ENCODE measurements at regions not wholly inside any gene's neighbourhood (a gene's known extent, or its start where the extent isn't known, plus 50 kb on each side); places are given as distances from the start of the nearest gene placed in this dataset.

- Histone ChIP-seq H3K9ac (ENCODE audit: extremely low read depth, insufficient read length, low read length) (no peak overlapping the region), H4K5ac (ENCODE audit: insufficient read length, low read depth, low read length) (no peak overlapping the region), H3K79me1 (ENCODE audit: insufficient read depth, low read depth, low read length, poor library complexity, severe bottlenecking) (no peaks in the 10 kb centered on the region), H3K56ac (ENCODE audit: insufficient read length, low read depth, low read length) (no peak overlapping the region), H3K23ac (ENCODE audit: insufficient read length, low read depth, low read length) (no peak overlapping the region), H2AFZ (ENCODE audit: low read length) (no peak overlapping the region), H4K91ac (ENCODE audit: insufficient read length, low read depth, low read length) (no peak overlapping the region), H3K4ac (ENCODE audit: low read depth, low read length) (no peak overlapping the region), H2BK5ac (ENCODE audit: insufficient read length, low read length) (no peak overlapping the region), H3K79me2 (ENCODE audit: insufficient read depth, low read length) (no peaks in the 10 kb centered on the region), H3K4me1 (ENCODE audit: insufficient read depth, low read length) (peaks cover 3% of the 10 kb centered on the region; the same call in 1 of the 2 replicates), H3K23me2 (ENCODE audit: insufficient read length, low read depth, low read length, poor library complexity, severe bottlenecking) (no peaks in the 10 kb centered on the region), H3K18ac (ENCODE audit: insufficient read length, low read depth, low read length) (no peak overlapping the region), H2AK5ac (ENCODE audit: insufficient read length, low read length) (no peak overlapping the region), H4K20me1 (ENCODE audit: control insufficient read depth, insufficient read depth, insufficient read length) (no peaks in the 10 kb centered on the region), H3K9me3 (ENCODE audit: control insufficient read depth, low read depth, low read length) (no peaks in the 10 kb centered on the region), H3K14ac (ENCODE audit: insufficient read depth, low read length) (no peak overlapping the region), H3K4me2 (ENCODE audit: insufficient read depth, insufficient read length, low read length) (no peak overlapping the region), H2BK20ac (ENCODE audit: low read depth, low read length, poor library complexity, severe bottlenecking) (no peak overlapping the region), H3K27me3 (ENCODE audit: insufficient read depth, low read length) (no peaks in the 10 kb centered on the region), H2BK15ac (ENCODE audit: low read depth, low read length) (no peak overlapping the region), H3K27ac (ENCODE audit: insufficient read length, low read depth, low read length) (no peak overlapping the region), H4K8ac (replicated peaks; ENCODE audit: insufficient read length, low read depth, low read length) (no peak overlapping the region), H2BK12ac (ENCODE audit: insufficient read length, low read depth, low read length) (no peak overlapping the region), H3T11ph (ENCODE audit: low read length) (no peak overlapping the region), H2BK120ac (ENCODE audit: low read depth, low read length, poor library complexity, severe bottlenecking) (no peak overlapping the region)
- Mint-ChIP-seq H3K36me3 (ENCODE audit: insufficient read depth in 1 of 3, low read depth in 3 of 3) (peaks cover 0 to 2% (median 0%) of the 10 kb centered on the region in 3 experiments; a peak in 2 of 7 replicates), H3K27ac (no peak overlapping the region), H3K4me3 (no peak overlapping the region), H3K9me3 (peaks cover 0 to 3% of the 10 kb centered on the region in 2 experiments; a peak in 1 of 5 replicates), H3K27me3 (ENCODE audit: low read depth) (no peaks in the 10 kb centered on the region), H3K4me1 (peaks cover 6% of the 10 kb centered on the region in 2 experiments)
- no peak for DNase-seq
- TF ChIP-seq CTCF (conservative IDR thresholded peaks at IDR 0.05), result no peak
These were observed 286.8 kb downstream of the RBM43 start for GRCh38 chr2:150974864-150975263.

All from H9 (cell line).